Gastroesophageal sphincter (tissue), 2 donors: ENCODE measurements at regions not wholly inside any gene's neighbourhood (a gene's known extent, or its start where the extent isn't known, plus 50 kb on each side); places are given as distances from the start of the nearest gene placed in this dataset.

Experiments
- POLR2A ChIP-seq, 2 donors: fragments of 450-650 bp; IDR thresholded peaks; one replicate each; pipeline ENCODE4 v1.6.1; 2017; ENCODE audit warnings: antibody characterized with exemption in 2 of 2, mild to moderate bottlenecking in 2 of 2, moderate library complexity in 1 of 2
- POLR2AphosphoS5 ChIP-seq: sonication (generic); formaldehyde crosslinking; IDR thresholded peaks from one replicate; pipeline ENCODE4 v1.6.1; 2017; ENCODE audit warnings: antibody characterized with exemption

DNA sequence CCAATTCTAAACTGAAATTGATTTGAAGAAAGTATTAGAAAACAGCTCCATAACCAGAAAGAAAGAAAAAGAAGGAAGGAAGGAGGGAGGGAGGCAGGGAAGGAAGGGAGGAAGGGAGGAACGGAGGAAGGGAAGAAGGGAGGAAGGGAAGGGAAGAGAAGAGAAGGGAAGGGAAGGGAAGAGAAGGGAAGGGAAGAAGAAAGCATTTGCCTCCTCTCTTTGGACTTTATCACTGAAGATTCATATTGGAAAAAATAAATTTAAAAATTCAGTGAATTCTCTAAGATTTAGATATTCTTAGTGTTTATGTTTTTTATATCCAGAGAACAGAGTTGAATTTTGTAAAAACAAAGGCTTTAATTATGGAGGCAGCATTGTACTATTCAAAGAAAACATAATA lies 68.5 kb upstream of the NXT1 start:
- TF ChIP-seq POLR2A (IDR thresholded peaks at IDR 0.05) (no peak), POLR2AphosphoS5 (no peak)
